Uterus (tissue), 3 donors: ENCODE measurements at regions not wholly inside any gene's neighbourhood (a gene's known extent, or its start where the extent isn't known, plus 50 kb on each side); places are given as distances from the start of the nearest gene placed in this dataset.

Source experiments
- DNase-seq, 2 donors: peaks; one replicate each; pipeline ENCODE4 v3.0.0-alpha.2; 2019 to 2020
- H3K27ac ChIP-seq, 2 donors: fragments of 200-600 bp; sonication (generic); 1 replicate in 1 of 2; 2 replicates in 1 of 2; pipeline ENCODE4 v1.5.1; 2016 to 2018
- H3K27me3 ChIP-seq, 2 donors: fragments of 200-600 bp; sonication (generic); one replicate each; pipeline ENCODE4 v1.5.1; 2018 to 2019; ENCODE audit warnings: control low read depth in 1 of 2
- H3K36me3 ChIP-seq, 2 donors: fragments of 200-600 bp; sonication (generic); one replicate each; pipeline ENCODE4 v1.5.1; 2019; ENCODE audit warnings: control low read depth in 1 of 2
- H3K4me1 ChIP-seq, 2 donors: fragments of 200-600 bp; sonication (generic); one replicate each; pipeline ENCODE4 v1.5.1; 2018 to 2019; ENCODE audit warnings: control low read depth in 1 of 2
- H3K4me3 ChIP-seq, 2 donors: fragments of 200-600 bp; sonication (generic); 1 replicate in 1 of 2; 2 replicates in 1 of 2; pipeline ENCODE4 v1.5.1; 2018 to 2019; ENCODE audit warnings: mild to moderate bottlenecking in 1 of 2
- H3K9me3 ChIP-seq, 2 donors: fragments of 200-600 bp; sonication (generic); one replicate each; pipeline ENCODE4 v1.5.1; 2019; ENCODE audit warnings: control low read depth in 1 of 2
- CTCF ChIP-seq, 4 experiments: fragments of 200-600 bp in 2 of 4; fragments of 450-650 bp in 2 of 4; sonication (generic) in 2 of 4; IDR thresholded peaks; one replicate each; pipeline ENCODE4 v1.5.1; 2016 to 2019; ENCODE audit warnings: antibody characterized with exemption in 4 of 4, mild to moderate bottlenecking in 2 of 4, moderate library complexity in 1 of 4
- POLR2A ChIP-seq, 2 donors: fragments of 450-650 bp; IDR thresholded peaks; one replicate each; pipeline ENCODE4 v1.6.1; 2016; ENCODE audit warnings: antibody characterized with exemption in 2 of 2, mild to moderate bottlenecking in 1 of 2, moderate library complexity in 1 of 2
- intact Hi-C: fragments of 100-400 bp; cut with DNase I; formaldehyde crosslinking; loops from one replicate; pipeline ENCODE4 v1.15.1; 2023; ENCODE audit warnings: low total_unique reads
- donor health status: DM: yes; HTN: yes; CAD: no.

GRCh38 chr7:378041-378420 lies 88.1 kb downstream of the FOXL3 start:
- no peaks in the 10 kb centered on the region for H3K36me3 ChIP-seq
- intact Hi-C loops, result no loop called here
- TF ChIP-seq CTCF (IDR thresholded peaks at IDR 0.05) (no peak), POLR2A (IDR thresholded peaks at IDR 0.05) (no peak)
- no peaks in the 10 kb centered on the region for H3K27me3 ChIP-seq
- H3K27ac ChIP-seq, result no peak overlapping the region
- no peaks in the 10 kb centered on the region for H3K4me1 ChIP-seq
- H3K4me3 ChIP-seq, result no peak overlapping the region
- no peaks in the 10 kb centered on the region for H3K9me3 ChIP-seq
- DNase-seq, result peak in 1 of 2 donors; percentile 10

DNA sequence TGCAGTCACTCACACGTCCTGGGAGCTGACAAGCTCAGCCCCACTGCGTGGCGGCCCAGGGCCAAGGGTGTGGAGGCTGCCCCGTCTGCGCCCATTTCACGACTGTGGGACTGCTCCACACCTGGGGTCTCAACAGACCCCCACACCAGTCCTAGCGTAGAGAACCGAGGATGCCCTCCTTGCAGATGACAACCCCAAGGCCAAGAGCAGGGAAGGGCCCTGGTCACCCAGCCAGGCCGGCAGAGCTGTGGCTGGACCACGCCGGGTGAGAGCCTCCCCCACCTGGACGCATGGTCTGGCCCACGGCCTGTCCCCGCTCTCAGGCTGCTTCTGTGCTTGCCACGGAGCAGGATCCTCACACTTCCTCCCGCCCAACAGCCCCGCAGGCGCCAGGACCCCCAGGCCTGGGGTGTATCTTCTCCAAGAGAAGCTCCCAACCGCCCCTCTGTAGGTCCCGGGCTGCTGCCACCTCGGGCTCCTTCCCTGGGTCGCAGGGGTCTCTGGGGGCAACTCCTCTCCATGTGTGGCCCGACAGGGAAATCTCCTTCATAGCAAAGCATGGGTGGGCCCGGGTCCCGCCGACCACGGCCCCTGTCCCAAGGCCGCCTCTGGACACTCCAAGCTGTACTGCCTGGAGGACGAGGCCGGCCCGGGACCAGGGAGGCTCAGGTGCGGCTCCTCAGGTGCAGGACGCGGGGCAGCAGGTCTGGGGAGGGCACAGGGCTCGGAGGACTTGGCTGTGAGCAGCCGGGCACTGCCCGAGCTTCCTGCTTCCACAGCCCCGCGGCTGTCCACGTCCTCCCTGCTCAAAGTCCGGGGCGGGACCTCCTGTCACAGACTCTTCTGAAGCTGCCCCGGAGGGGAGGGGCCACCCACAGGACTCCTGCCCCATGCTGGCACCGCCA lies 88.8 kb downstream of the FOXL3 start:
- H3K4me3 ChIP-seq, result no peak overlapping the region

GRCh38 chr7:379456-380138 lies 89.6 kb downstream of the FOXL3 start:
- H3K27me3 ChIP-seq, result no peaks in the 10 kb centered on the region
- no peaks in the 10 kb centered on the region for H3K36me3 ChIP-seq
- peak; percentile 15 to 30 for DNase-seq
- intact Hi-C loops, result no loop called here
- H3K9me3 ChIP-seq, result no peaks in the 10 kb centered on the region
- TF ChIP-seq CTCF (IDR thresholded peaks at IDR 0.05) (no peak), POLR2A (IDR thresholded peaks at IDR 0.05) (no peak)
- H3K4me3 ChIP-seq, result peak overlapping the region in 1 of 2 donors; percentile 15
- no peaks in the 10 kb centered on the region for H3K4me1 ChIP-seq
- H3K27ac ChIP-seq, result no peak overlapping the region

More for the DNA sequence above, 88.8 kb downstream of the FOXL3 start:
- no peak for TF ChIP-seq POLR2A (IDR thresholded peaks at IDR 0.05)
- no peak overlapping the region for H3K27ac ChIP-seq
- H3K4me1 ChIP-seq, result no peaks in the 10 kb centered on the region
- intact Hi-C loops, result no loop called here
- no peaks in the 10 kb centered on the region for H3K27me3 ChIP-seq
- peak; percentile 12 to 14 for DNase-seq
- no peaks in the 10 kb centered on the region for H3K36me3 ChIP-seq
- H3K9me3 ChIP-seq, result no peaks in the 10 kb centered on the region

DNA sequence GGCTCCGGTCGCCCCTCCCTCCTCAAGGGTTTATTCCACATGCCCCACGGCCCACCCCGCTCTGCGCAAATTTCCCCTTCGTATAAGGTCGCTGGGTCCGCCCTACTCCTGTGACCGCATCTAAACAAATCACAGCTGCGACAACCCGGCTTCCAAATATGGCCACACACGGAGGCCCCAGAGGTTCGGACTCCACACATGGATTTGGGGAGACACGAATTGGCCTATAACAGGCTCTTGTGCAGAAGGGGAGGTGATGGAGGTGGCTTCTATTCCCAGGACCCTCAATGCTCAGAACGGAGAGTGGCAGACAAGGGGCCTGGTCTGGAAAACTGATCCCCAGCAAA lies 90.1 kb downstream of the FOXL3 start:
- no peak overlapping the region for H3K27ac ChIP-seq
- H3K27me3 ChIP-seq, result no peaks in the 10 kb centered on the region
- H3K9me3 ChIP-seq, result no peaks in the 10 kb centered on the region
- no peak overlapping the region for H3K4me3 ChIP-seq
- intact Hi-C loops, result no loop called here
- no peaks in the 10 kb centered on the region for H3K36me3 ChIP-seq
- no peaks in the 10 kb centered on the region for H3K4me1 ChIP-seq
- TF ChIP-seq CTCF (IDR thresholded peaks at IDR 0.05) (no peak), POLR2A (IDR thresholded peaks at IDR 0.05) (no peak)
- DNase-seq, result peak; percentile 10 to 24

DNA sequence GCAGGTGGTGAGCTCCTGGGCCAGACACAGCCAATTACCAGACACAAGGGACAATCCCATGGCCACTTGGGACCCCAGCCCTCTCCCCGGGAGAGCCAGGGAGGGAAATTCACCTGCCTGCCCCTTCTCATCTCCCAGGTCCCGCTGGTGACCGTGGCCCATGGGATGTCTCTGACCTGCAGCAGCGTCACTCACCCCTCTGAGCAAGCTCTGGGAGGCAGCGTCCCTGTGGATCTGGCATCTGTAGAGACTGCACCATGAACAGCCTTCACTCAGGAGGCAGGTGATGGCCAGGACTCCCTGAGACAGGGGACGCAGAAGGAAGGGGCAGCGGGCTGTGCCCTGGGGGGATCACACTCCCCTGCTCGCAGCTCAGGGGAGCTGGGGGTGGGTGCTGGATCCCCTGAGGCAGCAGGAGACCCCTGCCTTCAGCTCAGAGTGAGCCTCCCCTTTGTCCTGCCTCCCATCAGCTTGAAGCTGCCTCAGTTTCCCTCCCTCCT lies 90.8 kb downstream of the FOXL3 start:
- Histone ChIP-seq H3K9me3 (no peaks in the 10 kb centered on the region), H3K4me1 (no peaks in the 10 kb centered on the region), H3K27ac (no peak overlapping the region), H3K27me3 (no peaks in the 10 kb centered on the region), H3K36me3 (no peaks in the 10 kb centered on the region), H3K4me3 (no peak overlapping the region)
- TF ChIP-seq CTCF (IDR thresholded peaks at IDR 0.05), result no peak
- no peak for TF ChIP-seq POLR2A (IDR thresholded peaks at IDR 0.05)
- DNase-seq, result peak in 1 of 2 donors; percentile 7
- intact Hi-C loops, result no loop called here
